DMS 273 treated with DMSO at 0.1 percent for 48 hours (cell line): ENCODE measurements at regions not wholly inside any gene's neighbourhood (a gene's known extent, or its start where the extent isn't known, plus 50 kb on each side); places are given as distances from the start of the nearest gene placed in this dataset.
A peak's percentile ranks its signal among the peaks of the same experiment; 100 is the strongest.

Experiments
- DNase-seq: peaks from one replicate; lab custom pipeline; 2025; lab: John Stamatoyannopoulos, UW

- DNase-seq = no peak
Observed at GRCh38 chr11:43545610-43546009, 134.9 kb upstream of the HSD17B12 start.

- DNase-seq = no peak
Observed at GRCh38 chr11:43546561-43547429, 133.7 kb upstream of the HSD17B12 start.

DNA sequence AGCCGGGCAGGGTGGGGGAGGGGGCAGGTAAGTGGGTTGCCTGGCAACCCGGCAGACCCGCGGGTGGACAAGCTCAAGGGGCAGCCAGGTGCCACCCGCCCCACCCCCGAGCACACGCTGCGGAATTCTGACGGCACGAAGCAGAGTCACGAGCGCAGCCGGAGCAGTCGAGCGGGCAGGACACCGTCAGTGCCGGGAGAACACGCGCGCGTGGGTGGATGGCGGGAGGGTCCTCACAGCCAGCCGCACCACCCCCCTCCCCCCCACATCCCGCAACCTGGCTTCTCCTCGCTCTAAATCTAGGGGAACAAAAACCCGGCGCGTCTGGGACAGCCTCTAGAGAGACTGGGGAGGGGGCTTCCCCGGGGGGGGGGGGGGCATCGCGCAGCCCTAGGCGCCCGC, 133.1 kb upstream of the HSD17B12 start:
- DNase-seq = no peak

DNA sequence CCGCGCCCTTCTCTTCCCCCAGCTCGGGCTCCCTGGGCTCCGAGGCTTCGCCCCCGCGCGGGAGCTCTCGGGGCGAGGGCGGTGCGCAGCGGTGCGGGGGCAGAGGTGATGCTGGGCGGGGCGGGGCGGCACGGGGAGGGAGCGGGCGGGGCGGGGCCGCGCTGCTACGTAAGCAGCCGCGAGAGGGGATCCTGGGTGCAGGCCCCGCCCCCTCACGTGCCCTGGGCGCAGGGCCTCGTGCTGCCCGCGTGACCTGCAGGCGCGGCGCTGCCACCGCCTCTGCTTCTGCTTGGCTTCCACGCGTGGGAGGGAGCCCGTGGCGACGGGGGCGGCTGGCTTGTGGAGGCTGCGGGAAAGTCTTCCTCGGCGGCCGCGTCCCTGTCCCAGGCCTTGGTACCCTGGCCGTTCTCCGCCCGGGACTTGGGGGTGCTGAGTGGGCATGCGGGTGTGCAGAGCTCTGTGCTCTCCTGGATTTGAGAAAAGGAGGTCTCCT, 132.6 kb upstream of the HSD17B12 start:
- DNase-seq = no peak

- DNase-seq = no peak
Observed at GRCh38 chr11:43548916-43549315, 131.6 kb upstream of the HSD17B12 start.

DNA sequence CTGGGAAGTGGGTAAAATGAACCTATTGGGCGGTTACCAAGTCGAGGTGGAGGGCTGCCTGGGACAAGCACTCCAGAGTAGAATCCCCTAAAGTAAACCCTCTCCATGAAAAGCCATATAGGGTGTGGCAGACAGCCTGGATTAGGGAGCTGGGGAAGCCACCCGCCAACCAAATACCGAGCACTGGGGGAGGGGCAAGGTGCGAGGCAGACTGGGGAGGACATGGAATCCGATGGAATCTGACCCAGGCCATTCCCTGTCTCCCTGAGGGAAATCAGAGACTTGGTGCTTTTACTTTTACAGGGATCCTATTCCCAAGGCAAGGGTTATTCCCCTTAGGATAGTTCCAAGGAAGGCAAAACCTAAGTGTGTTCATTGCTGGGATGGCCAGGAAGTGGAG, 130.9 kb upstream of the HSD17B12 start:
- no peak for DNase-seq

- no peak for DNase-seq
Observed at GRCh38 chr11:43550714-43551113, 129.8 kb upstream of the HSD17B12 start.

DNA sequence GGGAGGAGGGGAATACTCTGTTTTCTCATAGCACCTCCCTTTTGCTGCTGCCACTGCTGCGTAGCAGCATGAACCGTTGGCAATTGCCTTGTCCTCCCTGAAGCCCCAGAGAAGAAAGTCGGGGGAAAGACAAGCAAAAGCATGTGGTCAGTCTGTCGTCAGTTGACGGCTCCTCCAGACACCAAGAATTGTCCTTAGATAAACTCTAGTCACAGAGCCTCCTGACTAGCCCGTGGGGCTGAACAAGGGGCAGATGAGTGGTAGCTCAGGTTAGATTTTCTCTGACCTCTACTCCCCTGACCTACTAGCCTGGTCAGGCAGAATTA, 126.4 kb upstream of the HSD17B12 start:
- no peak for DNase-seq

DNA sequence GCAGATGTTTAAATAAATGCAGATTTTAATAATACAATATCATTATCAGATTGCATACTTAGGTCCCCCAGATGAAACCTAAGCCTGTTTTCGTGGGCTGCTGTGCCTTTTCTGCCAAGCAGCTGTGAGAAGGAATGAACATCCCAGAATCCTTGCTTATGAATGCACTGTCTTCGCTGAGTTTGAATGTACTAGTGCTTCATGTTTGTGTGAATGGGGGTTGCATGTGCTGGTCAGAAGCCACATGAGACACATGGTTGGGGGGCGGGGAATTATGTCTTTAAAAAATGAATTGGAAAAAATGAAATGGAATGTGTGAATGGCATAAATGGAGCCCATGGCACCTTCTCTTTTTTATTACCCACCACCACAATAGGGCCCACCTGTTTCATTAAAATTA, 125.4 kb upstream of the HSD17B12 start:
- no peak for DNase-seq

DNA sequence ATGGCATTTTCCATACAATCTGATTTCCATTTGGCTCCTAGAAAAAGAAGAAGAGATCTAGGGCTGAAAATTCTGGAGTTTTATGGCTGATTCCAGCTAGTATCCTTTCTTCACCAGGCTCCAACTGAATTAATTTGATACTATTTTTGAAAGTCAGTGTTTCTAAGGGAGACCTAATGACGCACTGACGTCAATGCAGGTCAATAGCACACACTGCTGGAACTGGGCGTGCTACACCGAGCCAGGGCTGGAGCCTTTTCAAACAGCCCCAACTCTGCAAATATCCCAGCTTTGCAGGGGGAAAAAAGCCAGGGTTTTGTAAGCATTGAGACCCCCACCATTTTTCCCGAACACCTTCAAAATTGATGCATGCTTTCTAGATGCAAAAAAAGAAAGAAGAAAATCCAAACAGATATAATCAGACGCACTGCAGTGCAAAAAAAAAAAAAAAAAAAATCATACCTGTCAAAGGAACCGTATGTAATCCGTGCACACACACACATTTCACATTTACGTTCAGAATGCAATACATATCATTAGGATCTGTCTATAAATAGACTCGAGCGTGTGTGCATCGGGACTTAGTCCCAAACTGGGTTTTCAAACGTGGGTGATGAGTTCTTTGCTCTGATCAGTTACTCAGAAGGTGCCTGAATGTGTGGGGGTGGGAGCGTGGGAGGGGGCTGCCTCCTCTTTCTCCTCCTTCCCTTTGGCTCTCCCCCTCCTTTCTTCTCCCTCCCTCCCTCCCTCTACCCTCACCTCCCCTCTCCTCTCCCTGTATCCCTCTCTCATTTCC, 124.5 kb upstream of the HSD17B12 start:
- DNase-seq = no peak

GRCh38 chr11:43556612-43557375, 123.7 kb upstream of the HSD17B12 start:
- no peak for DNase-seq

GRCh38 chr11:43557553-43558110, 122.9 kb upstream of the HSD17B12 start:
- DNase-seq = no peak

DNA sequence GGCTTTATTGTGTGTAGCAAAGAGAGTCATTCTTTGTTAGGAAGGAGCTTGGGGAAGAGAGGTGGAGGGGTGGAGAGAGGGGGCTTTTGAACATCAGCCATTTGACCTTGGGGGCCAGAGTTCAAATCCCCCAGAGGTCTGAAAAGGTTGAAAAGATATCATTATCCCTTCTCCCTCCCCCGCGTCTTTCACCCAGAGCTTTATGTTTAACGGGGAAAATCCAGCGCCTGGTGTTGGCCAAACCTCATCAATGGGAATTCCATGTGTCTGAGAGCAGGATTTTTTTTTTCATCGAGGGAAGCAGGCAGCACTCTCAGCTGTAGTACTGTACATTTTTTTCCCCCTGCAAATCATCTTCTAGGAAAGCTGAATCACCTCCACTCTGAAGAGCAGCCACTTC, 122.4 kb upstream of the HSD17B12 start:
- DNase-seq = no peak

GRCh38 chr11:43558556-43559127, 121.9 kb upstream of the HSD17B12 start:
- no peak for DNase-seq

DNA sequence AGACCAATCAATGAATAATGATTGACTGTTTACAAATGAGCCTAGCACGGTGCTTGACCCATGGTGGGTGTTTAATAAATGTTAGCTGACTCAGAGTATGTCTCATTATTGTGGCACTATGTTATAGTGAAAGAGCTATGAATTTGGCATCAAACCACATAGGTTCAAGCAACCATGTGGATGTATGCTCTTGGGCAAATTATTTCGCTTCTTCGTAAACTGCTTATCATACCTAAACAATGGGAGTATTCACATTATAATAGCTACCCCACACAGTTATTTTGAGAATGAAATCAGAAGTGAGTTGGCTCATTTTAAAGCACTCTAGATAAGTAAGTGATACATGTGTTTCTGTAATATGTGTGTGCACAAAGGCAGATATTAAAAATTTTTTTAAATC, 118.7 kb upstream of the HSD17B12 start:
- no peak for DNase-seq

GRCh38 chr11:43567396-43567975, 113.1 kb upstream of the HSD17B12 start:
- DNase-seq = peak; percentile 34

DNA sequence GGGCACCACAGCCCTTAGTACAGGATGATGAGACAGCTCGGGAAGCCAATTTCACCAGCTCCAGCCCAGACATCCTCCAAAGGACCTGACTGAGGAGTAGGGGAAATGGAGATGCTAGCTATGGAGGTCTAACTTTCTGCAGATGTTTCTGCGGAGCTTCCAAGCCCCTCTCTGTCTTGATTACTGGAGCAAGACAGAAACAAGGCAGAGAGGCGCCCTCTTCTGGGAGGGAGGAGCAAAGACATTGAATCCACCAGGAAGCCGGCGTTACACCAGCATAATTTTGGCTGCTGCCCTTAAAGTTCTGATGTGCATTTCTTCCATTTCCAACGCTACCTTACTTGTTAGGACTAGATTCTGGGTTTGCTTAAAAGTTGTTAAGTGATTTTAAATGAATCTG, 107.3 kb upstream of the HSD17B12 start:
- no peak for DNase-seq

- DNase-seq = no peak
Observed at GRCh38 chr11:43573873-43574272, 106.7 kb upstream of the HSD17B12 start.

DNA sequence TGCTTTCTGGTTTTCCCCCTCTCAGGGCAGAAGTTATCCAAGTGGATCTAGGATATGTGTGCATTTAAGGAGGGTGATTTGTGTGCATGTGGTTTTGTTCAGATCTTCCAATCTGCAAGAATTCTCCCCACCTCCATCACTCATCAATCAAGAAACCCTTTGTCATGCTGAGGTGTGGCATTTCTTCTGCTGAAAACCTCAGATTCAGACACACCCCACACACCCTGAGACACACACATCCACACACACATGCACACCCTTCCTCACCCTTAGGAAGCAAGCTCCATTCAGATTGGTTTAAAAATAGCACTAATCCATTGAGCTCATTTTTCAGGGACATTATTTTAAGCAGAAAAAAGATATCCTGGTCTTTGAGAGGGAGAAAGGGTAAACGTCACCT, 106.1 kb upstream of the HSD17B12 start:
- no peak for DNase-seq

DNA sequence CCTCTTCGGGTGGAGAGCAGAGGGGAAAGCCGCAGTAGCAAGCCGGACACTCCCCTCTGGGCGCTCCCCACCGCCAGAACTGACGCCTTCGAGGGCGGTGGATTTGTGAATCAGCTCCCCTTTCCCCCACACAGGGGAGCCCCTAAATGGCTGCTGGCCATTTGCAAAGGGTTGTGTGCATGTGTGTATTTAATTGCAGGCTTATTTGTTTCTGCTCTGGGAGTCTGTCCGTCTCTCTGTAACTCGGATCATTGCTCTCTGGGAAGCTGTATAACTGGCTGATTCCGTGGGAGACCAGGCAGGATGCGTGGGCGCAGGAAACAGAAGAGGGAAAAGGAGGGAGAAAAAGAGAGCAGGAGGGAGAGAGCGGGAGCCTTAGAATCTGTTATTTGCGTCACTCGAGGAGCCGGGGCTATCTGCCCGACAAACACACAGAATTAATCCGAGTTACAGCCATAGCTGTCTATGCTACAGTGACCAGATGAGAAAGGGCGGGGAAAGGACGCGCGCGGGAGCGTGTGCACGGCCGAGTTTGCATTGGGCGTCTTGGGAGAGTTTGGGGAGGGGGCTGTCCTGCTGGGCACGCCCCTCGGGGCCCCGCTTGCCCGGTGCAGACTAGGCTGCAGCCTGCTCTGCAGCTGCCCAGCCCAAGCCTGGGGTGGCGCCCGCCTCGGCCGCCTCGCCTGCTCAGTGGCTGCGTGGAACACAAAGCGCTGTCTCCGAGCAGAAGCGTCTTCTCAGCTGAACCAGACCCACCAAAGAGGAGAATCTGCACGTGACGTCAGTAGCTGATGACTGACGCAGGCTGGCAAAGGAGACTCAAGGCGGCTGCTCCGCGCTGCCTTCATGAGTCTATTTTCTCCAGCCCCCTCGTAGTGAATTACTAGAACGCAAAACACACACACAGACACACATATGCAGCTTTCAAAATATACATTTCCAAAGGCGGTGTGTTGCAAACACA, 105.3 kb upstream of the HSD17B12 start:
- DNase-seq = no peak
